LoVo (cell line): ENCODE measurements at regions not wholly inside any gene's neighbourhood (a gene's known extent, or its start where the extent isn't known, plus 50 kb on each side); places are given as distances from the start of the nearest gene placed in this dataset.

Source experiments
- DNase-seq: peaks from one replicate; pipeline ENCODE4 v3.0.0-alpha.2; 2016; ENCODE audit warnings: low spot score

GRCh38 chr5:61596265-61596664 is 264.2 kb downstream of the ZSWIM6 start:
- no peak for DNase-seq

GRCh38 chr5:61597684-61598083 is 265.6 kb downstream of the ZSWIM6 start:
- no peak for DNase-seq

GRCh38 chr5:61598126-61598525 is 266.1 kb downstream of the ZSWIM6 start:
- DNase-seq: no peak

GRCh38 chr5:61599370-61600122 is 267.5 kb downstream of the ZSWIM6 start:
- no peak for DNase-seq

- no peak for DNase-seq
These were observed 268.0 kb downstream of the ZSWIM6 start for GRCh38 chr5:61600123-61600444.

- DNase-seq: no peak
These were observed 269.0 kb downstream of the ZSWIM6 start for GRCh38 chr5:61600945-61601511.

GRCh38 chr5:61603211-61603908 is 271.3 kb downstream of the ZSWIM6 start:
- DNase-seq: no peak

GRCh38 chr5:61604076-61605025 is 272.3 kb downstream of the ZSWIM6 start:
- no peak for DNase-seq

GRCh38 chr5:61609840-61610677 is 278.0 kb downstream of the ZSWIM6 start:
- no peak for DNase-seq

- no peak for DNase-seq
These were observed 278.6 kb downstream of the ZSWIM6 start for GRCh38 chr5:61610678-61611024.

- no peak for DNase-seq
These were observed 280.4 kb downstream of the ZSWIM6 start for GRCh38 chr5:61612431-61612830.

- DNase-seq: no peak
These were observed 281.6 kb downstream of the ZSWIM6 start for GRCh38 chr5:61613679-61614078.

- DNase-seq: no peak
These were observed 282.5 kb downstream of the ZSWIM6 start for GRCh38 chr5:61614606-61615005.

GRCh38 chr5:61617039-61617438 is 285.0 kb downstream of the ZSWIM6 start:
- DNase-seq: no peak

GRCh38 chr5:61617995-61618525 is 286.0 kb downstream of the ZSWIM6 start:
- DNase-seq: no peak

GRCh38 chr5:61618577-61618976 is 286.5 kb downstream of the ZSWIM6 start:
- DNase-seq: no peak

GRCh38 chr5:61619289-61619688 is 287.2 kb downstream of the ZSWIM6 start:
- DNase-seq: no peak

GRCh38 chr5:61619777-61620518 is 287.9 kb downstream of the ZSWIM6 start:
- DNase-seq: no peak

GRCh38 chr5:61620699-61621182 is 288.7 kb downstream of the ZSWIM6 start:
- DNase-seq: no peak

GRCh38 chr5:61621202-61621650 is 289.2 kb downstream of the ZSWIM6 start:
- no peak for DNase-seq
